NCI-H1105 treated with DMSO at 0.1 percent for 48 hours (cell line): ENCODE measurements at regions not wholly inside any gene's neighbourhood (a gene's known extent, or its start where the extent isn't known, plus 50 kb on each side); places are given as distances from the start of the nearest gene placed in this dataset.
"Not testable (repeated sequence)": the region's sequence is repeated elsewhere in the genome, so short reads cannot be mapped to it uniquely, and the experiment has no call there.

Source experiments
- DNase-seq: peaks from one replicate; lab custom pipeline; 2025; lab: John Stamatoyannopoulos, UW

- DNase-seq = peak; percentile 5
Observed at GRCh38 chr2:121049131-121049530, 235.9 kb downstream of the TFCP2L1 start.

GRCh38 chr2:121049950-121050585, 234.9 kb downstream of the TFCP2L1 start:
- no peak for DNase-seq

- DNase-seq = no peak
Observed at GRCh38 chr2:121051311-121051710, 233.7 kb downstream of the TFCP2L1 start.

- no peak for DNase-seq
Observed at GRCh38 chr2:121052023-121052422, 233.0 kb downstream of the TFCP2L1 start.

- no peak for DNase-seq
Observed at GRCh38 chr2:121052521-121052920, 232.5 kb downstream of the TFCP2L1 start.

GRCh38 chr2:121055088-121055487, 229.9 kb downstream of the TFCP2L1 start:
- no peak for DNase-seq

- no peak for DNase-seq
Observed at GRCh38 chr2:121055501-121055900, 229.5 kb downstream of the TFCP2L1 start.

- no peak for DNase-seq
Observed at GRCh38 chr2:121058852-121059558, 226.0 kb downstream of the TFCP2L1 start.

GRCh38 chr2:121059651-121060649, 225.1 kb downstream of the TFCP2L1 start:
- no peak for DNase-seq

GRCh38 chr2:121061633-121062032, 223.4 kb downstream of the TFCP2L1 start:
- DNase-seq = no peak

- DNase-seq = no peak
Observed at GRCh38 chr2:121063471-121063870, 221.5 kb downstream of the TFCP2L1 start.

GRCh38 chr2:121064186-121064585, 220.8 kb downstream of the TFCP2L1 start:
- peak; percentile 67 for DNase-seq

- no peak for DNase-seq
Observed at GRCh38 chr2:121065239-121065638, 219.8 kb downstream of the TFCP2L1 start.

GRCh38 chr2:121066526-121066925, 218.5 kb downstream of the TFCP2L1 start:
- no peak for DNase-seq

- DNase-seq = no peak
Observed at GRCh38 chr2:121068851-121069250, 216.2 kb downstream of the TFCP2L1 start.

- DNase-seq = no peak
Observed at GRCh38 chr2:121069434-121069969, 215.5 kb downstream of the TFCP2L1 start.

GRCh38 chr2:121070061-121070460, 214.9 kb downstream of the TFCP2L1 start:
- DNase-seq = not testable (repeated sequence)

- DNase-seq = peak; percentile 36
Observed at GRCh38 chr2:121071034-121071504, 213.9 kb downstream of the TFCP2L1 start.

- DNase-seq = no peak
Observed at GRCh38 chr2:121072784-121073183, 212.2 kb downstream of the TFCP2L1 start.

GRCh38 chr2:121073320-121074210, 211.4 kb downstream of the TFCP2L1 start:
- DNase-seq = no peak
